Fibroblast of mammary gland (primary cell): ENCODE measurements at regions not wholly inside any gene's neighbourhood (a gene's known extent, or its start where the extent isn't known, plus 50 kb on each side); places are given as distances from the start of the nearest gene placed in this dataset.
"Not testable (repeated sequence)": the region's sequence is repeated elsewhere in the genome, so short reads cannot be mapped to it uniquely, and the experiment has no call there.

Source experiments
- DNase-seq: peaks from one replicate; pipeline ENCODE4 v3.0.0-alpha.2; 2010; ENCODE audit warnings: low read depth
- H3K4me3 ChIP-seq: 2 replicates; pipeline ENCODE4 v1.5.1; 2011; ENCODE audit warnings: low read depth, mild to moderate bottlenecking, low read length, moderate library complexity; ENCODE audit not compliant: control insufficient read depth
- CTCF ChIP-seq: conservative IDR thresholded peaks from 2 replicates; pipeline ENCODE4 v1.5.1; 2011; ENCODE audit warnings: low read depth, low read length, inconsistent platforms; ENCODE audit not compliant: control insufficient read depth, insufficient read depth

GRCh38 chr2:195251214-195251613 is 405.8 kb upstream of the SLC39A10 start:
- no peak for TF ChIP-seq CTCF
- no peak for DNase-seq
- no peak overlapping the region for H3K4me3 ChIP-seq

GRCh38 chr2:195238826-195239225 is 418.2 kb upstream of the SLC39A10 start:
- TF ChIP-seq CTCF: no peak
- no peak for DNase-seq
- no peak overlapping the region for H3K4me3 ChIP-seq

DNA sequence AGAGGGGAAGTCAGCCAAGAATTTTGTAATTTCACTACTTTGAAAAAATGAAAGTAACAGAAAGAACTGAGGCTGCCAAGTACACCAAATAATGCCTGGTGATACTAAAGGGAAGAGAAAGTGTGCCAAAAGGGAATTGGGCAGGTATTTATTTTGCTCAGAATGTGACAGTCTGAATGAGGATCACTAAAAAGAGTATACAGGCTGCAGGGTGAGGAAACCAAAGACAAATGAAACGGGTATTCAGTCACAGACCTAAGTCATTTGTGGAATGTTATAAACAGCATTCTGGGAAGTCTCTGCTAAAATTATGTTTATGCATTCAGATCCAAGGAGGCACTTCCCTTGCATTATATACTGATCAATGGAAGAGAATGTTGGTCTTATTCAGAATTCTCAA is 418.6 kb upstream of the SLC39A10 start:
- no peak for TF ChIP-seq CTCF
- no peak overlapping the region for H3K4me3 ChIP-seq
- no peak for DNase-seq

GRCh38 chr2:195228547-195228946 is 428.5 kb upstream of the SLC39A10 start:
- not testable (repeated sequence) for H3K4me3 ChIP-seq, DNase-seq

GRCh38 chr2:195214072-195214471 is 443.0 kb upstream of the SLC39A10 start:
- no peak for TF ChIP-seq CTCF
- no peak overlapping the region for H3K4me3 ChIP-seq
- DNase-seq: no peak

- H3K4me3 ChIP-seq: no peak overlapping the region
- no peak for TF ChIP-seq CTCF
- DNase-seq: no peak
Measured at GRCh38 chr2:195212586-195212985, 444.4 kb upstream of the SLC39A10 start.

DNA sequence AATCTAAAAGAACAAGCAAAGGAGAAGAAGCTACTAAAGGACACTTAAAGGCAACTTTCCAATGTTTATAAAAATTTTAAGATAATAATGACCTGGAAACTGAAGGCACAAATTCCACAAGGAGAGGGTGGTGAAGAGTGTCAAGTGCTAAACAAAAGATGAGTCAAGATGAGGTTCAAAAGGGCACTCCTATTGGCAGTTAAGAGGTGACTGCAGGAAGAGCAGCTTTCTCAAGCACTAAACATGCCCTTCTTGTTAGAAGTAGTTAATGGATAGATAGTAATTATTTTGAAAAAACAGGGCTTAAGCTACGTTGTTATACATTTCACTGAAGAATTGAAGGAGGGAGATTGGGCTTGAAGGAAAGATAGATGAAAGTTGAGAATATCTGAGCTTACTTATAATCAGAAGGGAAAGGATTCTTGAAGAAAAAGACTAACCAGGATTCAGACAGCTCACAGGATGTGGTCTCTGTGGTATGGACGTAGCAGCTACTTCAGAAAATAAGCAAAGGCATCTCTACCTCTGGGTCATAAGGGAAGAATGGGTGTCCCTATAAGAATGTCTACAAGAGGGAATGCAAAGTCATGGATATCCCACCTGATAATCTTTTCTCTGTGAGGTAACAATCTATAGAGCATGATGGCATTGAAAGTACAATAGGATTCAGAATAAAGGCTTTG is 454.7 kb upstream of the SLC39A10 start:
- peak; percentile 6 for DNase-seq
- no peak overlapping the region for H3K4me3 ChIP-seq
- no peak for TF ChIP-seq CTCF
